Fibroblast of lung (primary cell): ENCODE measurements at regions not wholly inside any gene's neighbourhood (a gene's known extent, or its start where the extent isn't known, plus 50 kb on each side); places are given as distances from the start of the nearest gene placed in this dataset.

Source experiments
- DNase-seq, 2 donors: peaks; one replicate each; pipeline versions ENCODE4 v3.0.0 to v3.0.0-alpha.2; 2010; ENCODE audit warnings: low read depth in 2 of 2
- H2AFZ ChIP-seq: 2 replicates; pipeline ENCODE4 v1.5.1; 2012; ENCODE audit warnings: low read length, control low read depth, inconsistent platforms
- H3K27ac ChIP-seq: 2 replicates; pipeline ENCODE4 v1.5.1; 2011; ENCODE audit warnings: low read length, control low read depth; ENCODE audit not compliant: insufficient read depth
- H3K27me3 ChIP-seq: 2 replicates; pipeline ENCODE4 v1.5.1; 2011; ENCODE audit warnings: mild to moderate bottlenecking, low read length; ENCODE audit not compliant: control insufficient read depth, insufficient read depth
- H3K36me3 ChIP-seq: 2 replicates; pipeline ENCODE4 v1.5.1; 2011; ENCODE audit warnings: low read length; ENCODE audit not compliant: control insufficient read depth, insufficient read depth
- H3K4me1 ChIP-seq: 2 replicates; pipeline ENCODE4 v1.5.1; 2011; ENCODE audit warnings: low read length; ENCODE audit not compliant: control insufficient read depth, insufficient read depth; ENCODE audit errors: extremely low read depth
- H3K4me2 ChIP-seq: 2 replicates; pipeline ENCODE4 v1.5.1; 2011; ENCODE audit warnings: low read length, control low read depth; ENCODE audit not compliant: insufficient read depth; ENCODE audit errors: extremely low read depth
- H3K4me3 ChIP-seq, 4 experiments: fragments of 200-600 bp in 1 of 4; sonication (generic) in 1 of 4; replicated peaks in 1 of 4; 2 replicates each; pipeline ENCODE4 v1.5.1; 2011 to 2016; ENCODE audit warnings: low read length in 4 of 4, low read depth in 3 of 4, mild to moderate bottlenecking in 3 of 4, control low read depth in 2 of 4, inconsistent platforms in 1 of 4, mixed read lengths in 1 of 4; ENCODE audit not compliant: insufficient read depth in 1 of 4; ENCODE audit errors: control extremely low read depth in 1 of 4
- H3K79me2 ChIP-seq: 2 replicates; pipeline ENCODE4 v1.5.1; 2012; ENCODE audit warnings: mild to moderate bottlenecking, low read length, inconsistent platforms; ENCODE audit not compliant: control insufficient read depth, insufficient read depth
- H3K9ac ChIP-seq: 2 replicates; pipeline ENCODE4 v1.5.1; 2011; ENCODE audit warnings: mild to moderate bottlenecking, low read length, control low read depth; ENCODE audit not compliant: insufficient read depth
- H3K9me3 ChIP-seq: 2 replicates; pipeline ENCODE4 v1.5.1; 2012; ENCODE audit warnings: low read depth, low read length; ENCODE audit not compliant: control insufficient read depth, insufficient read depth
- H4K20me1 ChIP-seq: 2 replicates; pipeline ENCODE4 v1.5.1; 2011; ENCODE audit warnings: low read length; ENCODE audit not compliant: control insufficient read depth, insufficient read depth; ENCODE audit errors: extremely low read depth
- EZH2 ChIP-seq: IDR thresholded peaks from 2 replicates; pipeline ENCODE4 v1.5.1; 2012; ENCODE audit warnings: low read length, control low read depth, mild to moderate bottlenecking; ENCODE audit errors: missing control alignments
- TF ChIP-seq, protein P1 (sequence below), 2 donors: IDR thresholded peaks in 1 of 2; conservative IDR thresholded peaks in 1 of 2; 1 replicate in 1 of 2; 2 replicates in 1 of 2; pipeline ENCODE4 v1.5.1; 2011 to 2012; ENCODE audit warnings: low read length in 2 of 2, control low read depth in 1 of 2, inconsistent platforms in 1 of 2, low read depth in 1 of 2, mild to moderate bottlenecking in 1 of 2

GRCh38 chr3:18058666-18059065 lies 316.2 kb upstream of the TBC1D5 start:
- no peak overlapping the region for H3K4me2 ChIP-seq
- no peaks in the 10 kb centered on the region for H4K20me1 ChIP-seq
- no peaks in the 10 kb centered on the region for H3K9me3 ChIP-seq
- no peak overlapping the region for H3K4me3 ChIP-seq
- no peak for TF ChIP-seq EZH2
- TF ChIP-seq, protein P1, sequence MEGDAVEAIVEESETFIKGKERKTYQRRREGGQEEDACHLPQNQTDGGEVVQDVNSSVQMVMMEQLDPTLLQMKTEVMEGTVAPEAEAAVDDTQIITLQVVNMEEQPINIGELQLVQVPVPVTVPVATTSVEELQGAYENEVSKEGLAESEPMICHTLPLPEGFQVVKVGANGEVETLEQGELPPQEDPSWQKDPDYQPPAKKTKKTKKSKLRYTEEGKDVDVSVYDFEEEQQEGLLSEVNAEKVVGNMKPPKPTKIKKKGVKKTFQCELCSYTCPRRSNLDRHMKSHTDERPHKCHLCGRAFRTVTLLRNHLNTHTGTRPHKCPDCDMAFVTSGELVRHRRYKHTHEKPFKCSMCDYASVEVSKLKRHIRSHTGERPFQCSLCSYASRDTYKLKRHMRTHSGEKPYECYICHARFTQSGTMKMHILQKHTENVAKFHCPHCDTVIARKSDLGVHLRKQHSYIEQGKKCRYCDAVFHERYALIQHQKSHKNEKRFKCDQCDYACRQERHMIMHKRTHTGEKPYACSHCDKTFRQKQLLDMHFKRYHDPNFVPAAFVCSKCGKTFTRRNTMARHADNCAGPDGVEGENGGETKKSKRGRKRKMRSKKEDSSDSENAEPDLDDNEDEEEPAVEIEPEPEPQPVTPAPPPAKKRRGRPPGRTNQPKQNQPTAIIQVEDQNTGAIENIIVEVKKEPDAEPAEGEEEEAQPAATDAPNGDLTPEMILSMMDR (conservative IDR thresholded peaks at IDR 0.05 in 1 of 2, IDR thresholded peaks at IDR 0.05 in 1 of 2; ENCODE audit: low read depth in 1 of 2, low read length in 2 of 2) = no peak
- DNase-seq = no peak
- no peak overlapping the region for H2AFZ ChIP-seq
- no peak overlapping the region for H3K9ac ChIP-seq
- no peak overlapping the region for H3K27ac ChIP-seq
- H3K27me3 ChIP-seq = no peaks in the 10 kb centered on the region
- H3K36me3 ChIP-seq = no peaks in the 10 kb centered on the region
- H3K79me2 ChIP-seq = no peaks in the 10 kb centered on the region
- H3K4me1 ChIP-seq = no peaks in the 10 kb centered on the region

GRCh38 chr3:18057471-18058091 lies 315.1 kb upstream of the TBC1D5 start:
- Histone ChIP-seq H3K27me3 (no peaks in the 10 kb centered on the region), H2AFZ (no peak overlapping the region)

GRCh38 chr3:18054625-18055024 lies 312.2 kb upstream of the TBC1D5 start:
- H3K79me2 ChIP-seq = no peaks in the 10 kb centered on the region
- TF ChIP-seq, protein P1 (conservative IDR thresholded peaks at IDR 0.05 in 1 of 2, IDR thresholded peaks at IDR 0.05 in 1 of 2; ENCODE audit: low read depth in 1 of 2, low read length in 2 of 2) = no peak
- TF ChIP-seq EZH2 = no peak
- H3K4me3 ChIP-seq = no peak overlapping the region

More at GRCh38 chr3:18057471-18058091, 315.1 kb upstream of the TBC1D5 start:
- no peak for TF ChIP-seq EZH2
- TF ChIP-seq, protein P1 (conservative IDR thresholded peaks at IDR 0.05 in 1 of 2, IDR thresholded peaks at IDR 0.05 in 1 of 2; ENCODE audit: low read depth in 1 of 2, low read length in 2 of 2) = no peak
- Histone ChIP-seq H3K27ac (no peak overlapping the region), H3K4me3 (no peak overlapping the region), H3K79me2 (no peaks in the 10 kb centered on the region), H3K9me3 (no peaks in the 10 kb centered on the region), H3K4me1 (no peaks in the 10 kb centered on the region), H3K36me3 (no peaks in the 10 kb centered on the region), H3K9ac (no peak overlapping the region), H3K4me2 (no peak overlapping the region), H4K20me1 (no peaks in the 10 kb centered on the region)
- DNase-seq = no peak

More at GRCh38 chr3:18054625-18055024, 312.2 kb upstream of the TBC1D5 start:
- no peaks in the 10 kb centered on the region for H3K36me3 ChIP-seq
- no peak overlapping the region for H2AFZ ChIP-seq
- H3K27ac ChIP-seq = no peak overlapping the region
- H3K9ac ChIP-seq = no peak overlapping the region
- H3K4me1 ChIP-seq = no peaks in the 10 kb centered on the region
- H4K20me1 ChIP-seq = no peaks in the 10 kb centered on the region
- H3K4me2 ChIP-seq = no peak overlapping the region
- H3K27me3 ChIP-seq = no peaks in the 10 kb centered on the region
- no peaks in the 10 kb centered on the region for H3K9me3 ChIP-seq
- DNase-seq = no peak
